ENCODE measurements at regions not wholly inside any gene's neighbourhood (a gene's known extent, or its start where the extent isn't known, plus 50 kb on each side); places are given as distances from the start of the nearest gene placed in this dataset.

- TF ChIP-seq POLR2AphosphoS5 (IDR thresholded peaks at IDR 0.05; ENCODE audit: low read depth, low read length) = no peak
- no peak for TF ChIP-seq REST (IDR thresholded peaks at IDR 0.05; ENCODE audit: insufficient read depth in 1 of 2, low read depth in 2 of 2, low read length in 2 of 2)
- no peak for TF ChIP-seq FOXP2 (optimal IDR thresholded peaks at IDR 0.05; ENCODE audit: borderline replicate concordance, extremely low read depth, extremely low read length, insufficient read depth)
- no peak for TF ChIP-seq SIN3A (IDR thresholded peaks at IDR 0.05; ENCODE audit: borderline replicate concordance, insufficient read depth, low read length)
- TF ChIP-seq TAF1 (IDR thresholded peaks at IDR 0.05; ENCODE audit: borderline replicate concordance, insufficient read depth, low read length) = no peak
Measured at GRCh38 chr6:120576061-120576460, 758.2 kb downstream of the TBC1D32 start.

GRCh38 chr6:120569714-120570113 lies 764.6 kb downstream of the TBC1D32 start:
- no peak for TF ChIP-seq POLR2AphosphoS5 (IDR thresholded peaks at IDR 0.05; ENCODE audit: low read depth, low read length)
- TF ChIP-seq FOXP2 (optimal IDR thresholded peaks at IDR 0.05; ENCODE audit: borderline replicate concordance, extremely low read depth, extremely low read length, insufficient read depth) = no peak
- TF ChIP-seq SIN3A (IDR thresholded peaks at IDR 0.05; ENCODE audit: borderline replicate concordance, insufficient read depth, low read length) = no peak
- no peak for TF ChIP-seq REST (IDR thresholded peaks at IDR 0.05; ENCODE audit: insufficient read depth in 1 of 2, low read depth in 2 of 2, low read length in 2 of 2)
- no peak for TF ChIP-seq TAF1 (IDR thresholded peaks at IDR 0.05; ENCODE audit: borderline replicate concordance, insufficient read depth, low read length)

GRCh38 chr6:120564779-120565178 lies 769.5 kb downstream of the TBC1D32 start:
- no peak for TF ChIP-seq POLR2AphosphoS5 (IDR thresholded peaks at IDR 0.05; ENCODE audit: low read depth, low read length)
- no peak for TF ChIP-seq FOXP2 (optimal IDR thresholded peaks at IDR 0.05; ENCODE audit: borderline replicate concordance, extremely low read depth, extremely low read length, insufficient read depth)
- no peak for TF ChIP-seq REST (IDR thresholded peaks at IDR 0.05; ENCODE audit: insufficient read depth in 1 of 2, low read depth in 2 of 2, low read length in 2 of 2)
- no peak for TF ChIP-seq TAF1 (IDR thresholded peaks at IDR 0.05; ENCODE audit: borderline replicate concordance, insufficient read depth, low read length)
- TF ChIP-seq SIN3A (IDR thresholded peaks at IDR 0.05; ENCODE audit: borderline replicate concordance, insufficient read depth, low read length) = no peak

GRCh38 chr6:120558294-120558693 lies 776.0 kb downstream of the TBC1D32 start:
- TF ChIP-seq POLR2AphosphoS5 (IDR thresholded peaks at IDR 0.05; ENCODE audit: low read depth, low read length) (no peak), SIN3A (IDR thresholded peaks at IDR 0.05; ENCODE audit: borderline replicate concordance, insufficient read depth, low read length) (no peak), REST (IDR thresholded peaks at IDR 0.05; ENCODE audit: insufficient read depth in 1 of 2, low read depth in 2 of 2, low read length in 2 of 2) (no peak), FOXP2 (optimal IDR thresholded peaks at IDR 0.05; ENCODE audit: borderline replicate concordance, extremely low read depth, extremely low read length, insufficient read depth) (no peak), TAF1 (IDR thresholded peaks at IDR 0.05; ENCODE audit: borderline replicate concordance, insufficient read depth, low read length) (no peak)

DNA sequence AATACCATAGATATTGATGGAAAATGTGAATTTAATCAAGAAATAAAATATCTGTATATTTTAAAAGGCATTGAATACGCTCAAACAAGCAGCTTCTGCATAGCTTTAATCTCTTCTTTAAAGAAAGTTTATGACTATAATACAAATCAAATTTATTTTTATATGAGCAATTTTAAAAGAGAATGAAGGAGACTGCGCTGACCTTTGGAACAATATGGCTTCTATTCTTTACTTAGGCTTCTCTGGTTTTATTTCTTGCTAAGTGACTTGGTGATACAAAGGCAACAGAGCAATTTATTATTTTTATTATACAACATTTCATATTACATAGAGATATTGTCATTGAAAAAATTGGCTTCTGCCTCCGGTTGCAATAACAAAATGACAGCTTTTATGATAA lies 776.7 kb downstream of the TBC1D32 start:
- no peak for TF ChIP-seq TAF1 (IDR thresholded peaks at IDR 0.05; ENCODE audit: borderline replicate concordance, insufficient read depth, low read length)
- TF ChIP-seq REST (IDR thresholded peaks at IDR 0.05; ENCODE audit: insufficient read depth in 1 of 2, low read depth in 2 of 2, low read length in 2 of 2) = no peak
- no peak for TF ChIP-seq POLR2AphosphoS5 (IDR thresholded peaks at IDR 0.05; ENCODE audit: low read depth, low read length)
- no peak for TF ChIP-seq SIN3A (IDR thresholded peaks at IDR 0.05; ENCODE audit: borderline replicate concordance, insufficient read depth, low read length)
- TF ChIP-seq FOXP2 (optimal IDR thresholded peaks at IDR 0.05; ENCODE audit: borderline replicate concordance, extremely low read depth, extremely low read length, insufficient read depth) = no peak

All from PFSK-1 (cell line).